ENCODE measurements at regions not wholly inside any gene's neighbourhood (a gene's known extent, or its start where the extent isn't known, plus 50 kb on each side); places are given as distances from the start of the nearest gene placed in this dataset.

GRCh38 chr2:193368615-193369014 lies 1173.9 kb upstream of the TMEFF2 start:
- dilution Hi-C loops (cut with MboI; ENCODE audit: extremely low pct_ligation_motif_present, low sequenced_read_pairs) (no loop called here), intact Hi-C loops (cut with micrococcal nuclease) (no loop called here)
- Histone ChIP-seq H3K27me3 (ENCODE audit: control insufficient read depth in 2 of 2, insufficient read depth in 2 of 2, low read length in 2 of 2) (no peaks in the 10 kb centered on the region), H3K4me2 (ENCODE audit: insufficient read depth, low read length) (no peak overlapping the region), H4K20me1 (replicated peaks; ENCODE audit: control insufficient read depth, extremely low read depth, insufficient read depth, low read length) (no peaks in the 10 kb centered on the region), H3K27ac (ENCODE audit: insufficient read depth, low read depth, low read length) (no peak overlapping the region), H3K79me2 (ENCODE audit: control insufficient read depth, insufficient read depth, low read length) (no peaks in the 10 kb centered on the region), H2AFZ (ENCODE audit: low read depth, low read length) (no peak overlapping the region), H3K36me3 (ENCODE audit: control insufficient read depth in 2 of 2, extremely low read depth in 1 of 2, insufficient read depth in 2 of 2, low read length in 2 of 2) (no peaks in the 10 kb centered on the region), H3K9ac (replicated peaks; ENCODE audit: extremely low read depth, insufficient read depth, low read length) (no peak overlapping the region), H3K4me3 (replicated peaks in 1 of 3; ENCODE audit: insufficient read depth in 1 of 3, low read depth in 1 of 3, low read length in 3 of 3) (no peak overlapping the region), H3K9me3 (replicated peaks; ENCODE audit: control insufficient read depth, insufficient read depth, low read length) (no peaks in the 10 kb centered on the region), H3K9me1 (replicated peaks; ENCODE audit: control insufficient read depth, extremely low read depth, insufficient read depth, low read length) (no peaks in the 10 kb centered on the region), H3K4me1 (ENCODE audit: control insufficient read depth, extremely low read depth, insufficient read depth, low read length) (peaks cover 3% of the 10 kb centered on the region)
- no peak for DNase-seq (ENCODE audit: low read depth, low spot score)
- no TSS peak for BruUV-seq (replicated peaks)
- FAIRE-seq = no peak
- POLR2A ChIA-PET = no interaction called here
- TF ChIP-seq POLR2A (IDR thresholded peaks at IDR 0.05; ENCODE audit: low read depth, low read length) = no peak
- no peak for TF ChIP-seq MAX (IDR thresholded peaks at IDR 0.05; ENCODE audit: insufficient read depth, insufficient read length)
- no peak for TF ChIP-seq MYC (IDR thresholded peaks at IDR 0.05; ENCODE audit: low read depth, low read length)
- no peak for TF ChIP-seq GATA2 (IDR thresholded peaks at IDR 0.05; ENCODE audit: insufficient read depth, insufficient read length, low read depth, low read length)
- no peak for TF ChIP-seq EZH2 (IDR thresholded peaks at IDR 0.05; ENCODE audit: borderline replicate concordance, low read depth, low read length, severe bottlenecking)
- TF ChIP-seq POLR2AphosphoS5 (IDR thresholded peaks at IDR 0.05; ENCODE audit: insufficient read depth, low read depth, low read length) = no peak
- TF ChIP-seq FOS (IDR thresholded peaks at IDR 0.05; ENCODE audit: borderline replicate concordance, insufficient read depth, low read length) = no peak
- no peak for TF ChIP-seq CTCF (IDR thresholded peaks at IDR 0.05; ENCODE audit: extremely low read depth in 1 of 2, insufficient read depth in 1 of 2, low read depth in 1 of 2, low read length in 2 of 2)
- no peak for TF ChIP-seq JUN (IDR thresholded peaks at IDR 0.05; ENCODE audit: borderline replicate concordance, insufficient read depth, insufficient read length, low read depth)
- CTCF ChIA-PET = interaction anchor here (1.1 kb wide), 1 partner anchor 14 kb away, joined by 3 read pairs; no protein-coding TSS in a partner anchor

Measured in endothelial cell of umbilical vein (primary cell).